Activated T-cell treated with anti-CD3 and anti-CD28 coated beads, Interleukin-2, amount 50 U/mL, for 72 hours (primary cell): ENCODE measurements at regions not wholly inside any gene's neighbourhood (a gene's known extent, or its start where the extent isn't known, plus 50 kb on each side); places are given as distances from the start of the nearest gene placed in this dataset.
A peak's percentile ranks its signal among the peaks of the same experiment; 100 is the strongest.
"Not testable (repeated sequence)": the region's sequence is repeated elsewhere in the genome, so short reads cannot be mapped to it uniquely, and the experiment has no call there.

Experiments
- ATAC-seq, 2 donors: fragments of 150-1000 bp; cut with Tn5 transposase; replicated peaks in 1 of 2; 2 replicates each; pipeline ENCODE4 v1.10.0; 2021; ENCODE audit warnings: moderate library complexity in 2 of 2, mild to moderate bottlenecking in 1 of 2
- DNase-seq, 2 donors: peaks; one replicate each; pipeline ENCODE4 v3.0.0; 2021 to 2022; ENCODE audit warnings: mixed read lengths in 1 of 2
- H3K27ac Mint-ChIP-seq: one replicate; pipeline ENCODE4 v1.8.0; 2022; ENCODE audit warnings: mild to moderate bottlenecking, moderate library complexity, mixed read lengths
- H3K27me3 Mint-ChIP-seq: one replicate; pipeline ENCODE4 v1.8.0; 2022; ENCODE audit warnings: low read depth, mixed read lengths
- H3K36me3 Mint-ChIP-seq, 2 donors: one replicate each; pipeline ENCODE4 v1.8.0; 2022; ENCODE audit warnings: mixed read lengths in 2 of 2, mild to moderate bottlenecking in 1 of 2; ENCODE audit not compliant: insufficient read depth in 2 of 2
- H3K4me1 Mint-ChIP-seq: one replicate; pipeline ENCODE4 v1.8.0; 2022; ENCODE audit warnings: low read depth, mixed read lengths
- H3K4me3 Mint-ChIP-seq, 2 donors: one replicate each; pipeline ENCODE4 v1.8.0; 2022; ENCODE audit warnings: mild to moderate bottlenecking in 2 of 2, mixed read lengths in 2 of 2, moderate library complexity in 2 of 2
- H3K9me3 Mint-ChIP-seq, 2 donors: one replicate each; pipeline ENCODE4 v1.8.0; 2022; ENCODE audit warnings: mixed read lengths in 2 of 2

DNA sequence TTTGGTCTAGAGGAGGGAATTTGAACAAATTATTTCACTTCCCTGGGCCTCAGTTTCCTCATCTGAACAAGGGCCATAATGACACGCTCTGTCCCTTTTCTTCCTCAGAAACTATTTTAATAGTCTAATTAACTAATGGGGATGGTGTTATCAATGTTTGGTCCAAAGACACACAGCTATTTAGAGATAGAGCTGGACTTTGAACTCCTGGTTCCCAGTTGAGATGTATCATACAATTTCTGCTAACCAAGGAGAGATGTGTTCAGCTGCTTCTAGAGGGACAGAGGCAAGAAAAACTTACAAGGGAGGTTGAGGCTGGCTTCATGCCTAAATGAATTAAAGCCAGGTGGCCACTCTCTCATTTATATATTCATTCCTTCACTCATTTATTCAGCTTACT is 90.6 kb upstream of the CLINT1 start:
- Mint-ChIP-seq H3K4me3 (no peak overlapping the region), H3K27ac (no peak overlapping the region), H3K36me3 (no peaks in the 10 kb centered on the region), H3K9me3 (no peaks in the 10 kb centered on the region), H3K4me1 (peaks cover 5% of the 10 kb centered on the region), H3K27me3 (peaks cover 7% of the 10 kb centered on the region)
- DNase-seq (no peak), ATAC-seq (no peak)

DNA sequence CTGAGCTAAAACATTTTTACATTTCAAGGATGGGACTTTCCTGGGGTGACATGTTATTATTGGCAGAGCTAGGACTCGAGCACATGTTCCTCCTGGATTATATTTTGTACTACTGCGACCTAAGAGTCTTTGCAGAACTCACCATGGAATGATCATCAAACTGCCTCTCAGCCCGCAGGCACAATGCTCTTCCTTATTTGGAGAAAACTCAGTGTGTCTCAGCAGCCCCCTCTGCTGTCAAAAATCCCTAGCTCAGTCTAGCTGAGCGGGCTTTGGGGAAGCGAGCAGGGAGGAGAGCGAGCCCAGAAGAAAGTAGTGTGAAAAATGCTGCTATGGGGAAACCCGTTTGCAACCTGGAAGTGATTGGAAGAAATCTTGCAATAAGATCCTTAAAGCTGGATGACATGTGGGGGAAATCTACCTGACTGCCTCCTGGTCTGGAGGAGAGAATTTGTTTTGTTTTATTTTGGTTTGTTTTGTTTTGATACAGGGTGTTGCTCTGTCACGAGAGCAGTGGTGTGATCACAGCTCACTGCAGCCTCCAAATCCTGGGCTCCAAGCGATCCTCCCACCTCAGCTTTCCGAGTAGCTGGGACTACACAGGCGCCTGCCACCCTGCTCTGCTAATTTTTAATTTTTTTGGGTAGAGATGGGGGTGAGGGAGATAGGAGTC is 89.9 kb upstream of the CLINT1 start:
- Mint-ChIP-seq H3K9me3 (no peaks in the 10 kb centered on the region), H3K27me3 (peaks cover 7% of the 10 kb centered on the region), H3K4me3 (peak overlapping the region; percentile 23 to 52), H3K4me1 (peaks cover 5% of the 10 kb centered on the region), H3K27ac (no peak overlapping the region), H3K36me3 (no peaks in the 10 kb centered on the region)
- DNase-seq (peak; percentile 78 to 80), ATAC-seq (peak; percentile 93 to 97)

DNA sequence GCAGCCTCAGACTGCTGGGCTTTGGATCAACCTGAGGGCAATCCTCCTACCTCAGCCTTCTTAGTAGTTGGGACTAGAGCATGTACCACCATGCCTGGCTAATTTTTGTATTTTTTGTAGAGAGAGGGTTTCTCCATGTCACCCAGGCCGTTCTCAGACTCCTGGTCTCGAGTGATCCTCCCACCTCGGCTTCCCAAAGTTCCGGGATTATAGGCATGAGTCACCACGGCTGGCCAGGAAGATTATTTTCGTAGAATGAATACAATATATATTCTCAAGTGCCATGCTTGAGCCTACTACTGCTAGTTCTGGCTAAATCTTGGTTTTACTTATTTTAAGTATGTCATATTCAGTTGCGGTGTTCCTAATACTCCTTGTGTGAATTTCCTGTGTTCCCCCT is 88.2 kb upstream of the CLINT1 start:
- H3K4me3 Mint-ChIP-seq: no peak overlapping the region
- DNase-seq: no peak

GRCh38 chr5:157945822-157946221 is 86.9 kb upstream of the CLINT1 start:
- not testable (repeated sequence) for H3K27me3 Mint-ChIP-seq, H3K4me3 Mint-ChIP-seq, H3K9me3 Mint-ChIP-seq, H3K27ac Mint-ChIP-seq, H3K4me1 Mint-ChIP-seq, H3K36me3 Mint-ChIP-seq, DNase-seq, ATAC-seq

More for the DNA sequence above, 88.2 kb upstream of the CLINT1 start:
- Mint-ChIP-seq H3K4me1 (peaks cover 5% of the 10 kb centered on the region), H3K36me3 (no peaks in the 10 kb centered on the region), H3K9me3 (no peaks in the 10 kb centered on the region), H3K27ac (no peak overlapping the region), H3K27me3 (peaks cover 7% of the 10 kb centered on the region)
- ATAC-seq: no peak

- no peak for ATAC-seq
- Mint-ChIP-seq H3K4me1 (peaks cover 5% of the 10 kb centered on the region), H3K27me3 (peaks cover 7% of the 10 kb centered on the region), H3K9me3 (no peaks in the 10 kb centered on the region), H3K27ac (no peak overlapping the region), H3K4me3 (no peak overlapping the region), H3K36me3 (no peaks in the 10 kb centered on the region)
- DNase-seq: no peak
These were observed 86.0 kb upstream of the CLINT1 start for GRCh38 chr5:157944938-157945337.

DNA sequence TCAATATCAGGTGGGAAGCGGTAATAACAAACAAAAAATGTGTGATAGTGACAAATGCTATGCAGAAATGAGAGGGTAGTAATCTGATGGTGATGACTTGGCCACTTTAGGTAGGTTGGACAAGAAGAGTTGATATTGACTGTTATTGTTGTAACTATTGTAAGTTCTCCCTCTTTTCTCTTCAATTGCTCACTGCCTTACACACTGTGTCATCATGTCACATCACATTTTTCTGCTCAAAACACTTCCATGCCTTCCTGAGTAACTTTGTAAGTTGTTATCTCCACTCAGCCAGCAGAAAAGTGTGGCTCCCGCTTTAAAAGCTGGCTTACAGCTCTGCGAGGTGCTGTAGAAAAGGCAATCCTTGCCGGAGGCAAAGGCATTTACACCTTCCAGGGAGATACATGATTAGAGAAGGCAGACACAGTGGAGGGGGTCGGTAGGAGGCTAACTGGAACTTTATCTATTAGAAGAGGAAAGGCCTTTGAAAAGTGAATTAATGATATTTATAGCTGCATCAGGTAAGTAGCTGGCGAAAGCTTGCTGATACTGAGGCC is 85.2 kb upstream of the CLINT1 start:
- Mint-ChIP-seq H3K9me3 (no peaks in the 10 kb centered on the region), H3K27me3 (peaks cover 6% of the 10 kb centered on the region), H3K4me3 (no peak overlapping the region), H3K36me3 (no peaks in the 10 kb centered on the region), H3K4me1 (peaks cover 5% of the 10 kb centered on the region), H3K27ac (no peak overlapping the region)
- ATAC-seq (no peak), DNase-seq (no peak)

GRCh38 chr5:157942595-157942994 is 83.7 kb upstream of the CLINT1 start:
- Mint-ChIP-seq H3K4me1 (no peaks in the 10 kb centered on the region), H3K27ac (no peak overlapping the region), H3K36me3 (no peaks in the 10 kb centered on the region), H3K27me3 (no peaks in the 10 kb centered on the region), H3K9me3 (no peaks in the 10 kb centered on the region), H3K4me3 (no peak overlapping the region)
- no peak for ATAC-seq
- DNase-seq: no peak

DNA sequence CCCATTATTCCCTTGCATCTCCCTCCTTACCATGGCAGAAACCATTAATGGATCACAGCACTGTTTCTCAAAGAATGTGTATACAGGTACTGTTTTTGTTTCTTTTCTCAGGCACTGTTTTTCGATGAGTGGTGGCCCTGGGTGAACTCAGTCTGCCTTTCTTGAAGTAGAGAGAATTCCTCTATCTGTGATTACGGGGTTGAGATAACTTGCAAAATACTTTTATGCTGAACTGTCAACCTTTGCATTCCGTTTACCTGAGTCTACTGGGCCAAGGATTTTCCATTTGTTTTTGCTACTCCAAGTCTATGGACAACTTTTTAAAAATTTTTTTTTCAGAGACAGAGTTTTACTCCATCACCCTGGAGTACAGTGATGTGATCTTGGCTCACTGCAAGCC is 82.7 kb upstream of the CLINT1 start:
- no peaks in the 10 kb centered on the region for H3K27me3 Mint-ChIP-seq
- no peak for DNase-seq
- no peak for ATAC-seq
- no peaks in the 10 kb centered on the region for H3K9me3 Mint-ChIP-seq
- H3K27ac Mint-ChIP-seq: no peak overlapping the region
- no peaks in the 10 kb centered on the region for H3K36me3 Mint-ChIP-seq
- H3K4me3 Mint-ChIP-seq: no peak overlapping the region
- H3K4me1 Mint-ChIP-seq: no peaks in the 10 kb centered on the region

GRCh38 chr5:157938101-157938500 is 79.2 kb upstream of the CLINT1 start:
- not testable (repeated sequence) for DNase-seq, H3K36me3 Mint-ChIP-seq, H3K9me3 Mint-ChIP-seq, ATAC-seq, H3K4me1 Mint-ChIP-seq, H3K4me3 Mint-ChIP-seq, H3K27ac Mint-ChIP-seq, H3K27me3 Mint-ChIP-seq

DNA sequence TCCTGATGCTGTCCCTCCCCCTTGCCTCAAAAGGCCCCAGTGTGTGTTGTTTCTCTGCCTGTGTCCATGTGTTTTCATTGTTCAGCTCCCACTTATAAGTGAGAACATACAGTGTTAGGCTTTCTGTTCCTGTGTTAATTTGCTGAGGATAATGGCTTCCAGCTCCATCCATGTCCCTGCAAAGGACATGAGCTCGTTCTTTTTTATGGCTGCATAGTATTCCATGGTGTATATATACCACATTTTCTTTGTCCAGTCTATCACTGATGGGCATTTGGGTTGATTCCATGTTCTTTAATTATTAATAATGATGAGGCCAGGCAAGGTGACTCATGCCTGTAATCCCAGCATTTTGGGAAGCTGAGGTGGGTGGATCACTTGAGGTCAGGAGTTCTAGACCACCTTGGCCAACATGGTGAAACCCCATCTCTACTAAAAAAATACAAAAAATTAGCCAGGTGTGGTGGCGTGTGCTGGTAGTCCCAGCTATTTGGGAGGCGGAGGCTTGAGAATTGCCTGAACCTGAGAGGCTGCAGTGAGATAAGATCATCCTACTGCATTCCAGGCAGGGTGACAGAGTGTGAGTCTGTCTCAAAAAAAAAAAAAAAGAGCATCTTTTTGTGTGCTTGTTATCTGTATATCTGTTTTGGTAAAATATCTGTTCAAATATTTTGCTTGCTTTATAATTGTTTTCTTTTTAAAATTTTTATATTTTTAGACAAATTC is 78.0 kb upstream of the CLINT1 start:
- not testable (repeated sequence) for DNase-seq, H3K4me3 Mint-ChIP-seq, H3K9me3 Mint-ChIP-seq, H3K27me3 Mint-ChIP-seq, H3K4me1 Mint-ChIP-seq, H3K36me3 Mint-ChIP-seq, ATAC-seq, H3K27ac Mint-ChIP-seq

- H3K36me3 Mint-ChIP-seq: peaks cover 1 to 4% of the 10 kb centered on the region in 2 donors
- peaks cover 2 to 7% of the 10 kb centered on the region in 2 donors for H3K9me3 Mint-ChIP-seq
- no peak for ATAC-seq
- no peaks in the 10 kb centered on the region for H3K27me3 Mint-ChIP-seq
- H3K4me1 Mint-ChIP-seq: no peaks in the 10 kb centered on the region
- DNase-seq: no peak
- H3K27ac Mint-ChIP-seq: no peak overlapping the region
- no peak overlapping the region for H3K4me3 Mint-ChIP-seq
These were observed 75.7 kb upstream of the CLINT1 start for GRCh38 chr5:157934600-157934999.

GRCh38 chr5:157933005-157933404 is 74.1 kb upstream of the CLINT1 start:
- H3K9me3 Mint-ChIP-seq: peaks cover 2 to 7% of the 10 kb centered on the region in 2 donors
- no peaks in the 10 kb centered on the region for H3K27me3 Mint-ChIP-seq
- H3K4me1 Mint-ChIP-seq: no peaks in the 10 kb centered on the region
- DNase-seq (no peak), ATAC-seq (no peak)
- H3K4me3 Mint-ChIP-seq: no peak overlapping the region
- H3K27ac Mint-ChIP-seq: no peak overlapping the region
- H3K36me3 Mint-ChIP-seq: peaks cover 1 to 4% of the 10 kb centered on the region in 2 donors

DNA sequence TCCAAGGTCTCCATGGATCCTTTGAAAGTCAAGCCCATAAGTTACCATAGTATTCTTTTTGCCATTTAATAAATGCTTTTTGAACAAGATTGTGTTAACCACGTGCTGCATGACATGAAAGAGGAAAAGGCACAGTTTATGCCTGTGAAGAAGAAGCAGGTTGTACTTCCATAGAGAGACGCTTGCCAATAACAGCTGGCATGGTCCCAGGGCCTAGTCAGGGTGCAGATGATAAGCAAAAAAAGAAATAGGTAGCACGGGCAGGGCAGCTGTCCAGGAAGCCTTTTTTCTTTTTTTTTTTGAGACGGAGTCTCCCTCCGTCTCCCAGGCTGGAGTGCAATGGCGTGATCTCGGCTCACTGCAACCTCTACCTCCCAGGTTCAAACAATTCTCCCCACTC is 71.8 kb upstream of the CLINT1 start:
- Mint-ChIP-seq H3K27me3 (no peaks in the 10 kb centered on the region), H3K9me3 (peaks cover 2 to 7% of the 10 kb centered on the region in 2 donors), H3K36me3 (peaks cover 1 to 4% of the 10 kb centered on the region in 2 donors), H3K4me3 (no peak overlapping the region), H3K27ac (no peak overlapping the region), H3K4me1 (no peaks in the 10 kb centered on the region)
- ATAC-seq: no peak
- no peak for DNase-seq
